COLO829 (cell line): ENCODE measurements at regions not wholly inside any gene's neighbourhood (a gene's known extent, or its start where the extent isn't known, plus 50 kb on each side); places are given as distances from the start of the nearest gene placed in this dataset.
"Not testable (repeated sequence)": the region's sequence is repeated elsewhere in the genome, so short reads cannot be mapped to it uniquely, and the experiment has no call there.

Source experiments
- DNase-seq: peaks from one replicate; pipeline ENCODE4 v3.0.0; 2012; ENCODE audit warnings: low spot score

DNA sequence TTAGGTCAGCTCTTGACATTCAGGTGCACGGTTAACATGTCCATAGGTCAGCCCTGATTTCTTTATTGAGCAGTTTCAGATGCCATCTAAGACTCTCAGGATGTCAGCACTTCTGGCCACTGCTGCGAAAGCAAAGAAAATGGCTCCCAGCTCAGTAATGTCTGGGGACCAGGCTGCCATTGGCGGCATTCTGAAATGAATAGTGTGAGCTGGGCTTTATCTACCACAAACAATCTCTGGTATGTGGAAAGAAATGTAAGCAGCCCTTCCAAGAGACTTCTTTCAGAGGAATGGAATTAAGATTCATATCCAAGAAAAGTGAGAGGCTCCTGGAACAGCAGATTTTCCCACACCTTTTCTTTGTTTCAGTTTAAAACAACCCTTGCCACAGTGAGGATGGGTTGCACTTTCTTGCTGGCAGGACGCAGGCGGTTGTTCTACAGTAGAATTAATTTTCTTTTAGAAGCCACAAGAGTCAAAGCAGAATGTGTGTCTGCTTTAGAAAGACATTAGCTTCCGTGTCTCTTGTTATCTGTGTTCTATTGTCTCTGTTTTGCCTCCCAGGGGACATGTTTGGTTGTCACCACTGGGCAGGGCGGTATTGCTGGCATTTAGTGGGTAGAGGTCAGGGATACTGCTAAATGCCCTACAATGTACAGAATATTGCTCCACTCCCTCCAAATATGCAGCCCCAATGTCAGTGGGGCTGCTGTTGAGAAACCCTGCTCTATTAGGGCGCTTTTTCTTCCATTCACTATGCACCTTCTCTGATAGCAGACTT, 149.9 kb upstream of the ANKH start:
- DNase-seq = peak; percentile 14

DNA sequence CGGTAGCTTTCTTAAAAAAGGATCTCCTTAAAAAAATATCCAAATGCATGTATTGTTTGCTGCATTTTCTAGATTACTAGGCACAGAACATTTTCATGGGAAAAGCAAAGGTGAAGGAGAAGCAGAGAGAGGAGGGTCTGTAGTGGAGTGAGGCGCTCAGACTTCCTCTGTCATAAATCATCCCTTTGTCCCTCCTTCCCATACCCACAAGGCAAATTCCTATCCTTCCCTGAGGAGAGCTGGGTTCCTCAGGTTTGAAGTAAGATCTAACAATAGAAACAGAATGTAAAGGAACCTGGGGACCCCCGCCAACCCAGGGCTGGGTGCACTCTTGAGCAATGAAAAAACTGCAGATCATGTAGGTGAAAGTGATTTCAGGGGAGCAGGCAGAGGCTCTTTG, 149.2 kb upstream of the ANKH start:
- no peak for DNase-seq

DNA sequence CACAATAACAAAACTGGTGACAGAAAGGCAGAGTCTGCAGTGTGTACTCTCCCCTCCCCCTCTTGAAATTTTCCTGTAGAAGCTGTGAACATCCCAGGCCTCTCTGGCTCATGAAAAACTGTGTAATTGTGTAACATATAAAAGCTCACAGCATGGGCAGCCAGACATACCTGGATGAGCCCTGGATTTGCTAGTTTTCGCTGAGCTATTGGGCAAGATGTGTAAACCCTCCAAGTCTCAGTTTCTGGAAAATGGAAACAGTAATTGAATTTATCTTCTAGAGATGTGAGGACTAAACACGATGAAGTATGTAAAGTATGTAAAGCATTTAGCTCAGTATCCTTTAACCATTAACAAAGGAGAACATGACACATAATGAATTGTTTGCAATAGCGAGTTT, 143.2 kb upstream of the ANKH start:
- no peak for DNase-seq

DNA sequence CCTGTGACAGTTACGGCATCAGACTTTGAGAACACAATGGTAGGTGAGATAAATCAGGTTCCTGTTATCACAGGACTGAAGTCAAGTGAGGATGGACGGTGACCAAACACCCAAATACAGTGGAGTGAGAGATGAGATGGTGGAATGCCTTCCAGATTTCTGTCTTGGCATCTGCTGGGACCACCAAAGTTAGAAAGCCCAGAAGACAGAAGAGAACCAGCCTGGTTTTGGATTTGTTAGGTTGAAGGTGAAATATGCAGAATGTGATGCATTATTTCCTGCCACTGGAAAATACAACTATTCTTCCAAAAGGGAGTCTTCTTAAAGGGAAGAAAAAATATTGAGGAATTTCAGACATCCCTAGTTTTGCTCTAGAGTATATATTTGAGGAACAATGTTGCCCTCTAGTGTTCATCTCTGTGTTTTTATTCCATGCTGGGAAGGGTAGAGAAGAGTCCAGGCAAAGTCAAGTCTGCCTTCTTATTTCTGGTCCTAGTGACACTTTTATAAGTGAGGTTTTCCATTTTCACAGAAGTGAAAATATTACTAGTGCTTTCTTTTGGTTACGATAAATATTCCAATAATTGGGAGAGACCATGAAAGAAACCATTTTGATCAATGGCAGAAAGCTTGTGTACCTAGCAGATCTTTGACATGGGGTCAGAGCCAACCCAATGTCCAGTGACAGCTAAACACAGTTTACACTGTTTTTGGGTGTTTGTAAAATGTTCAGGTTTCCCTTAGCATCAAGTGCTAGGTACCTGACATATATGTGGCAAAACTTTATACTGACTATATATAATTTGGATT, 142.3 kb upstream of the ANKH start:
- DNase-seq = no peak

DNA sequence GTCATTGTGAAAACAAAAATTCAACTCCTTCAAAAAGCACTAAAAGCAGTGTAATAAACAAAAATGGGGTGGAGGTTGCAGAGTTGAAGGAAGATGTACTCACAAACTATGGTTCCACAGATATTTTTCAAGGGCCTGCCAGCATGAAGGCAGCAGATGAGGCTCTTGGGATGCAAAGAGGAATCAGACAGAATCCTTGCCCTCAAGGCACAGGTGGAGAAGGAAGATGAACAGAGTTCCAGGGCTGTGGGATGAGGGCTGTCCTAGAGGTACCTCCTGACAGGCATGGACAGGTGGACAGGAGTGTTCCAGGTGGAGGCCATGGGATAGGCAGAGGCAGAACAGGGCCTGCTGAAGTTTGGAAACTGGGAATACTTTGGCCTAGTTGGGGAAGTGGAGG, 140.5 kb upstream of the ANKH start:
- DNase-seq = no peak

DNA sequence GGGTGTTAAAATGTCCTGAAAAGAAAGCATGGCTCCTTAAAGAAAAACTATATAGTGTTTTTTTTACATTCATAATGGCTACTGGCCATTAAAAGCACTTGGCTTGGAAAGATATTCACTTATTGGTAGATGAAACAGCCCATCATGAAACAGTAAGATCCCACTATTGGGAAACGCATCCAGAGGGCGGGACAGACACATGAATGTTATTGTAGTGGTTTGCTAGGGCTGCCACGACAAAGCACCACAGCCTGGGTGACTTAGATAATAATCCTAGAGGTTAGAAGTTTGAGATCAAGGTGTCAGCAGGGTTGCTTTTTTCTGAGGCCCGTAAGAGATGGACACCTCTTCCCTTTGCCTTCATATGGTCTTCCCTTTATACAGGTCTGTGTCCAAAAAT, 139.4 kb upstream of the ANKH start:
- DNase-seq = no peak

DNA sequence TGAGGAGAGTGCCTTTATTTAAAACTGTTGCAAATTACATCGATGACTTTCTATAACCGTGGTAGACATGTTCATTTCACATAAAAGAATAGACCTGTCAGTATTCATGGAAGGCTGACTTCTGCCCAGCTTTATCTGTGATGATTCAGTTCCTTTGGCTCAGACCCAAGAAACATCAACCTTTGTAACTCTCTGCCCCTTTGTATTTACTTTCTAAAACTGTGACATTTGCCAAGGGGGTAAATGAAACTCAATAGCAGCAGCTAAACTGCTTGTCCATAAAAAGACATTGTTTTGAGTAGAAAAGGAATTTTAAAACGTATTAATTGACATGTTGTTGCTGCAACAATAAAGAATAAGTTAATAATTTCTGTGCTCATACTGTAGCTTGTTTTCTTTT, 137.8 kb upstream of the ANKH start:
- DNase-seq = peak; percentile 58

DNA sequence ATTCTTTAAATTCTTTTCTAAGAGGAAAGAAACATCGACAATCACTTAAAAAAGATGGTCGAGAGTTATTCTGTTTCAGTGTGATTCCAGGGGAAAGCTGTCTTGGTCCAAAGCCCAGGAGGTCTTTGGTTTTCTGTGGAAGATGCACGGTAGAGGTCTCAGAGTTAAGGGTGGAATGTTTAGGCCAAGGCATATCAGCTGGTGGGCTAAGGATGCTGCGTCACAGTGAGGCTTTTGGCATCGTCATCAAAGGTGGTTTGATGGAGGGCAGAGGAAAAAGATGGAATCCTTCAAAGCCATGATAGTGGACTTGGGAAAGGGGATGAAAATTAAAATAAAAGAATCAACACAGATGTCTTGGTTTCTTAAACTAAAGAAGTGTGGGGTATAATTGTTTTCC, 137.3 kb upstream of the ANKH start:
- no peak for DNase-seq

DNA sequence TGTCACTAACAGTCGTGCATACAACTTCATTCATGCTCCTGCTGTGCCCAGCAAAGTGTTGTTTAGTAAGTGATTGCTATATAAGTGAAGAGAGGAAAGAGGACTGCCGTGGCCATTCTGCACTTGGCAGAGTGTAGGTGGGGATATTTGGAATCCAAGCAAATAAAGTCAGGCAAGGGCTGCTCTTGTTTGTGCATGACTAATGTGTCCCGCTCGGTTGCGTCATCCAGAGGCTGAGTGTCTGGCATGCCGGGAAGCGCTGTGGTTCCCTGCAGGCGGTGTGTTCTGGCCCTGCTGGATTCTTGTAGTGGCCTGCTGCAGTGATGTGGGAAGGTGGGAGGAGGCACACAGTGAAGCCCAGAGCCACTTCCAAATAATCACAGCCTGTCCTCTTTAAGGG, 136.9 kb upstream of the ANKH start:
- peak; percentile 24 for DNase-seq

DNA sequence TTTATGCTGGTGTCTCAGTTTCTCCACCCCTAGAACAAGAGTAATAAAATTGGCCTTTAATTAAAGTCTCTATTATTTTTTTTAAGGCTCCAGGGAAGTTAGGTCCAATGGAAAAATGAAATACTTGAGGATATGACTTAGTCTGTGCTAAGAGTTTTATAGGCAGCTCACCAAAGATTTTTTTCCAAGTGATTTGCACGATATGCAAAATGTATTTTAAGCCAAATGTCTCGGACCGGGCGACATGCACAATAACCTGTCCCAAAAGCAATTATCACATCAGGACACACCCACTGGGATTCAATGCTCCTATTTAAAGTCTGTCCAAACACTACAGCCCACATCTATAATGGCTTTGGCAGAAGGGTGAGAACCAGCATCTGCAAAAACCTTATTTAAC, 136.1 kb upstream of the ANKH start:
- no peak for DNase-seq

DNA sequence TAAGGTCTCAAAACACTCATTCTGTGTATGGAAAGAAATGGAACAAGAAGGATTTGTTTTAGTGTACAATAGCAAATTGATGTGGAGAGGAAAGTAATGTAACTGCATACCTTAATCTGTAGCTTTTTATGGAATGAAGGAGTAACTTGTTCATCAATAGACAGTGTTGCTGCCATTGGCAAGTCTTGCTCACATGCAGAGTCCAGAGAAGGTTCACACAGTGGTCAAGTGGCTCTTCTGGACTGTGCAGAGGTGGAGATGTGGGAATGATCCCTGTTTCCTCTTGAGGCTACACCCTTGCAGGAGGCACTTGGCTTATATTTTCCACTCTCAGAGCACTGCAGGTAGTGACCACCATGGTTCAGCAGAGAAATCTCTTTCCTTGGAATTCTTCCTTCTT, 132.9 kb upstream of the ANKH start:
- DNase-seq = peak; percentile 42

DNA sequence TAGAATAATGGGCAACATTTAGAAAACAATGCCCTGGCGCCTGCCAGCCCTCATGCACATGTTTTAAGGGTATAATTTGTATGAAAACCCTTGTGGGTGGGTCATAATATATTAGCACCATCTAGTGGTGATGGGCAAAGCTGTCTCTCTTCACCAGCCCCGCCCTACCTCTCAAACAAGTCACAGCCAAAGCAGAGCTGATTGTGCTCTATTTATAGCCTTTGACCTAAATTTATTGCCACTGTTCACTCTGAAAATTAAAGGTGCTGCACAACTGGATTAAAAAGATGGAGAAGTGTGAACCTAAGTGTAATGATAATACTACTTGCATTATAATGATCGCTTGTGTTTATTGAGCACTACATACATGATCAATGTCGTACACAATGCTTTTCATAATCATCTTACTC, 131.9 kb upstream of the ANKH start:
- peak; percentile 48 for DNase-seq

DNA sequence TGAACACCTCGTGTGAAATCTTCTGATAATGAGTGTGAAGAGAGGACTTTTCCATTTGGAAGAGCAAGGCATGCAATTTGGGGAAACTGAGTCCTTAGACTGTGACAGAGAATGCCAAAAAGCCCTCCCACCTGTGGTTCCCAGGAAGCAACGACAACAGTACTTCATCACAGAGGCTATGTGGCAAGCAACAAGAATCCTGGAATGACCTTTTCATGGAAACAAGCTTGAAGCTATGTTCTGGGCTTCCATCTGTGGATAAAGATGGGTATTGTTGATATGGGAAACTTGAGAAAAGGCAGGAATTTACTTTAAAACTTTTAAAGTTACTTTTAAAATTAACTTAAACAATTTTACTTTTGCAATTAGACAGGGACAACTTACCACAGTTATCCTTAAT, 131.2 kb upstream of the ANKH start:
- no peak for DNase-seq

DNA sequence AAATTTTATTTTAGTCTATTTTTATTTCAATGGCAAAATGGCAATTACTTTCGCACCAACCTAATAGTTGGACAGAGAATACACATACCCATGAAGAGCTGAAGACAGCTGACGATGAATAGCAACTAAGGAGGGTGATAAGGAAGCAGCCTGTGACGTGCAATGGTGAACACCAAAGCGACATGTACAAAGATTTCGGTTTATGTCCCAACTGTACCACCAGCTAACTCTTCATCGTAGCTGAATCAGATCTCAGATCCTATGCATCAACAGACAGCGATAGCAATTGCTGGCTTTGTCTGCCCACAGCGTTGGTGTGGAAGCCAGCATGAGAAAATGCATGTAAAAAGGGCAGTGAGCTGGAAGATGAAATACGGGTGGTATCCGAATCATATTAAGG, 130.6 kb upstream of the ANKH start:
- DNase-seq = no peak

DNA sequence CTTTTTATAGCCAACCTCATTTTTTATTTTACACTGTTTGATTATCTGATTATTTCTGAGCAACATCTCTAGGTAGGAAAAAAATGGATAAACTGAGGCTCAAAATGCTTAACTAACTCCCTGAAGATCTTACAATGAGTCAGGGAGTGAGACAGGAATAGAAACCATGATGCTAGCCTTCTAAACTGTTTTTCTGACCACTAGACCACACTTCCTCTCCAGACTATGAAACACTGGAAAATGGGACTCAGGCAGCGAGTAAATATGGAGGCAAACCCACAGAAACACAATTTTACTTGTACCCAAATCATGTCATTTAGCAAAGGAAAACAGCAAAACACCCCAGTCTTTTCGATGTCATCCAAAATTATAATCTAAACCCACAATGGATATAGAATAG, 129.9 kb upstream of the ANKH start:
- DNase-seq = no peak

DNA sequence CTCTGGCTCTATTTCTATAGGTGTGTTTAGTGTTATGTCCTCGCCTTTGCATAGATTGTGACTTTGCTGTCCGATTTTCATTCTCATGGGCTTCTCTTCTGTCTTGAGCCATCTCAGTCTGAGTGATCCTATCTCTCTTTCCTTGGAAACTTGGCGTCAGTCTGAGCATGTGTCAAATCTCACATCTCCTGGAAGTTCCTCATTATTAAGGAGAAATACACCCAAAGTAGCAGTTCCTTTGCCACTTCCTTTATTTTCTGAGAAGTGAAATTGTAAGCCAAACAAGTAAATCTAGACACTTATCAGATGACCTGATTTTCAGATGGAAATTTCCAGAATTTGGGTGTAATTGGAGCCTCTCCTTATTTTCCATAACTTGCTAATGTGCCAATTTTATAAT, 126.9 kb upstream of the ANKH start:
- no peak for DNase-seq

DNA sequence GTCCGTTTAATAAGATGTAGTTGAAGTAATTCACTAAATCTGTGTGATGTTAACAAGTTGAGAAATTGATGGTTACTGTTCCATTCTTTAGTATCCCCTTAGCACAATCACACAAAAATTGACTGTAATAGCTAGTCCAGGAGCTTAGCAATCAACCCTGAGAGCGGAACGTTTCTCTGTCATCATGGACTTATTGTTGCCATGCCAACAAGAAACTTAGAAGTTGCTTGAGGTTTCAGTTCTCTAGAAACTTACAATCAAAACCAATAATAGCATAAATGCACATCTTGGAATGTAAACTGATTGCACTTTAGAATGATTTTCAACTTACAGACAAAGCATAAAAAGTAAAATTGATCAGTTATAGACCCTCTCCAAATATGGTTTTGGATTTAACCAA, 125.4 kb upstream of the ANKH start:
- DNase-seq = no peak

DNA sequence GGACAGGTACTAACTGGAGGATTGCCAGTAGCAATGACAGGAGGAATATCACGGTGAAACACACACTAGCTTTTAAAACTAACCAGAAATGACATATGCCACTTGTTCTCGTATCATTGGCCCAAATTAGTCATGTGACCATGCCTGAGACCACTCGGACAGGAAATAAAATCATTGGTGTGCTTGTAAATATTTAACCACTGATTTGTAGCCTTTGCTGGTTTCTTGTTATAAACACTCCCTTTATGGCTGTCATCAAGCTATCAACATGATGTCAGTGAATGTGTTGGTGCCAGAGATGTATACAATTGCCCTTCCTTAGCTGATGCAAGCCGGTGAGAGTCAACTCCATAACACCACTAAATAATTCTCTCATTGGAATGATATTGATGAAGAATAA, 123.7 kb upstream of the ANKH start:
- no peak for DNase-seq

DNA sequence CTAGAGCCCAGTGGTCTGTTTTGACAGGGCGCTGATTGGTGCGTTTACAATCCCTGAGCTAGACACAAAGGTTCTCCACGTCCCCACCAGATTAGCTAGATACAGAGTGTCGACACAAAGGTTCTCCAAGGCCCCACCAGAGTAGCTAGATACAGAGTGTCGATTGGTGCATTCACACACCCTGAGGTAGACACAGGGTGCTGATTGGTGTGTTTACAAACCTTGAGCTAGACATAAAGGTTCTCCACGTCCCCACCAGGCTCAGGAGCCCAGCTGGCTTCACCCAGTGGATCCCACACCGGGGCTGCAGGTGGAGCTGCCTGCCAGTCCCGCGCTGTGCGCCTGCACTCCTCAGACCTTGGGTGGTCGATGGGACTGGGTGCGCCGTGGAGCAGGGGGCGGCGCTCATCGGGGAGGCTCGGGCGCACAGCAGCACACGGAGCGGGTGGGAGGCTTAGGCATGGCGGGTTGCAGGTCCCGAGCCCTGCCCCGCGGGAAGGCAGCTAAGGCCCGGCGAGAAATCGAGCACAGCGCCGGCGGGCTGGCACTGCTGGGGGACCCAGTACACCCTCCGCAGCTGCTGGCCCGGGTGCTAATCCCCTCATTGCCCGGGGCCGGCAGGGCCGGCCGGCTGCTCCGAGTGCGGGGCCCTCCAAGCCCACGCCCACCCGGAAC, 122.0 kb upstream of the ANKH start:
- DNase-seq = not testable (repeated sequence)

DNA sequence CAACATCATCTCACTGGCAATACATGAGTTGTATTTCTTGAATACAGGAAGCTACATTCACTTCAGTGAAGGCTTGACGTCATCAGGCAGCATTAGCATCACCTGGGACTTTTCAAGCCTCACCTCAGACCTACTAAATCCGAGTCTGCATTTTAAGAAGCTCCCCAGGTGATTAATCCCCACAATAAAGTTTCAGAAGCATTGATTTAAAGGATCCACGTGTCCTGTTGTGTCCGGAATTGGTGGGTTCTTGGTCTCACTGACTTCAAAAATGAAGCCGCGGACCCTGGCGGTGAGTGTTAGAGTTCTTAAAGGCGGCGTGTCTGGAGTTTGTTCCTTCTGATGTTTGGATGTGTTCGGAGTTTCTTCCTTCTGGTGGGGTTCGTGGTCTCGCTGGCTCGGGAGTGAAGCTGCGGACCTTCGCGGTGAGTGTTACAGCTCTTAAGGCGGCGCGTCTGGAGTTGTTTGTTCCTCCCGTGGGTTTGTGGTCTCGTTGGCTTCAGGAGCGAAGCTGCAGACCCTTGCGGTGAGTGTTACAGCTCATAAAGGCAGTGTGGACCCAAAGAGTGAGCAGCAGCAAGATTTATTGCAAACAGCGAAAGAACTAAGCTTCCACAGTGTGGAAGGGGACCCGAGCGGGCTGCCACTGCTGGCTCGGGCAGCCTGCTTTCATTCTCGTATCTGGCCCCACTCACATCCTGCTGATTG, 121.3 kb upstream of the ANKH start:
- DNase-seq = not testable (repeated sequence)

DNA sequence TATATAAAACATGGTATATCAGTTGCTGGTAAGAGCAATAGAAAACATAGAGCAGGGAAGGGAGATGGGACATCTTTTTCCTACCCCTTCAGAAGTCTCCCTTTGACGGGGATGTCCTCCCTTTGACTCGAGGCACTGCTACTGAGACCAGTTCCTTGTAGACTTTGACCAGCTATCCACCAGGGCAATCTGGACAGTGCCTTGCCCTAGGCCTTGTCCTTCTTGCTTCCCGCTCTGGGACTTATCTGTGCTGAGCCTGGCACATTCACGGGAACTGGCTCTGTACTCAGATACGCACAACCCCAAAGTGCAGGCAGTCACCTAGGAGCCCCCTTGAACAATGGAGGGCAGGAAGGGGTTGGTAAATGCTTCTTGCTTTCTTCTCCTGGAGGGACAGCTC, 116.6 kb upstream of the ANKH start:
- DNase-seq = no peak

DNA sequence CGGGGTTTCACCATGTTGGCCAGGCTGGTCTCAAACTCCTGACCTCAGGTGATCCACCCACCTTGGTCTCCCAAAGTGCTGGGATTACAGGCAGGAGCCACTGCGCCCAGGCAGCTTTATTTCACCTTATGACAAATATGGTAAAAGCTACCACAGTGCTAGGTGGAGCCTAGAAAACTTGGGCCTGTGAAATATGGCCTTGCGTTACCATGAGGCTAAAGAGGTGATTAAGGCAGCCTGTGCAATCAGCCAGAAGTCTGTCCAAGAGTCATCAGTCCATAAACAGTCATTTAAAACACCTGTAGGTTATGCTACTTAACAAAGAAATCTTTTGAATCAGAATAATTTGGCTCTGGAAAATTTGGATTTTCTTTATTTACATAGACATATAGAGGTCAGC, 114.8 kb upstream of the ANKH start:
- DNase-seq = no peak
